ENCODE measurements at regions not wholly inside any gene's neighbourhood (a gene's known extent, or its start where the extent isn't known, plus 50 kb on each side); places are given as distances from the start of the nearest gene placed in this dataset.
"Not testable (repeated sequence)": the region's sequence is repeated elsewhere in the genome, so short reads cannot be mapped to it uniquely, and the experiment has no call there.

DNA sequence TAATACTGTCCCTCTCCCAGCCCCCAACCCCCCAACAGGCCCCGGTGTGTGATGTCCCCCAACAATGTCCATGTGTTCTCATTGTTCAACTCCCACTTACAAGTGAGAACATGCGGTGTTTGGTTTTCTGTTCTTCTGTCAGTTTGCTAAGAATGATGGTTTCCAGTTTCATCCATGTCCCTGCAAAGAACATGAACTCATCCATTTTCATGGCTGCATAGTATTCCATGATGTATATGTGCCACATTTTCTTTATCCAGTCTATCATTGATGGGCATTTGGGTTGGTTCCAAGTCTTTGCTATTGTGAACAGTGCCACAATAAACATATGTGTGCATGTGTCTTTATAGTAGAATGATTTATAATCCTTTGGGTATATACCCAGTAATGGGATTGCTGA, 232.2 kb downstream of the PARM1 start:
- not testable (repeated sequence) for TF ChIP-seq ZFP36L2 (CRISPR knock-in tag; IDR thresholded peaks at IDR 0.05); SMC3 (IDR thresholded peaks at IDR 0.05; ENCODE audit: low read length); EZH2 (conservative IDR thresholded peaks at IDR 0.05; ENCODE audit: low read depth, low read length); CEBPB (IDR thresholded peaks at IDR 0.05; ENCODE audit: borderline replicate concordance, low read depth, low read length); ZNF501 (CRISPR knock-in tag; IDR thresholded peaks at IDR 0.05)
- TF ChIP-seq, protein P1, sequence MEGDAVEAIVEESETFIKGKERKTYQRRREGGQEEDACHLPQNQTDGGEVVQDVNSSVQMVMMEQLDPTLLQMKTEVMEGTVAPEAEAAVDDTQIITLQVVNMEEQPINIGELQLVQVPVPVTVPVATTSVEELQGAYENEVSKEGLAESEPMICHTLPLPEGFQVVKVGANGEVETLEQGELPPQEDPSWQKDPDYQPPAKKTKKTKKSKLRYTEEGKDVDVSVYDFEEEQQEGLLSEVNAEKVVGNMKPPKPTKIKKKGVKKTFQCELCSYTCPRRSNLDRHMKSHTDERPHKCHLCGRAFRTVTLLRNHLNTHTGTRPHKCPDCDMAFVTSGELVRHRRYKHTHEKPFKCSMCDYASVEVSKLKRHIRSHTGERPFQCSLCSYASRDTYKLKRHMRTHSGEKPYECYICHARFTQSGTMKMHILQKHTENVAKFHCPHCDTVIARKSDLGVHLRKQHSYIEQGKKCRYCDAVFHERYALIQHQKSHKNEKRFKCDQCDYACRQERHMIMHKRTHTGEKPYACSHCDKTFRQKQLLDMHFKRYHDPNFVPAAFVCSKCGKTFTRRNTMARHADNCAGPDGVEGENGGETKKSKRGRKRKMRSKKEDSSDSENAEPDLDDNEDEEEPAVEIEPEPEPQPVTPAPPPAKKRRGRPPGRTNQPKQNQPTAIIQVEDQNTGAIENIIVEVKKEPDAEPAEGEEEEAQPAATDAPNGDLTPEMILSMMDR (CRISPR knock-in tag; IDR thresholded peaks at IDR 0.05), result not testable (repeated sequence)
- TF ChIP-seq, protein P2, sequence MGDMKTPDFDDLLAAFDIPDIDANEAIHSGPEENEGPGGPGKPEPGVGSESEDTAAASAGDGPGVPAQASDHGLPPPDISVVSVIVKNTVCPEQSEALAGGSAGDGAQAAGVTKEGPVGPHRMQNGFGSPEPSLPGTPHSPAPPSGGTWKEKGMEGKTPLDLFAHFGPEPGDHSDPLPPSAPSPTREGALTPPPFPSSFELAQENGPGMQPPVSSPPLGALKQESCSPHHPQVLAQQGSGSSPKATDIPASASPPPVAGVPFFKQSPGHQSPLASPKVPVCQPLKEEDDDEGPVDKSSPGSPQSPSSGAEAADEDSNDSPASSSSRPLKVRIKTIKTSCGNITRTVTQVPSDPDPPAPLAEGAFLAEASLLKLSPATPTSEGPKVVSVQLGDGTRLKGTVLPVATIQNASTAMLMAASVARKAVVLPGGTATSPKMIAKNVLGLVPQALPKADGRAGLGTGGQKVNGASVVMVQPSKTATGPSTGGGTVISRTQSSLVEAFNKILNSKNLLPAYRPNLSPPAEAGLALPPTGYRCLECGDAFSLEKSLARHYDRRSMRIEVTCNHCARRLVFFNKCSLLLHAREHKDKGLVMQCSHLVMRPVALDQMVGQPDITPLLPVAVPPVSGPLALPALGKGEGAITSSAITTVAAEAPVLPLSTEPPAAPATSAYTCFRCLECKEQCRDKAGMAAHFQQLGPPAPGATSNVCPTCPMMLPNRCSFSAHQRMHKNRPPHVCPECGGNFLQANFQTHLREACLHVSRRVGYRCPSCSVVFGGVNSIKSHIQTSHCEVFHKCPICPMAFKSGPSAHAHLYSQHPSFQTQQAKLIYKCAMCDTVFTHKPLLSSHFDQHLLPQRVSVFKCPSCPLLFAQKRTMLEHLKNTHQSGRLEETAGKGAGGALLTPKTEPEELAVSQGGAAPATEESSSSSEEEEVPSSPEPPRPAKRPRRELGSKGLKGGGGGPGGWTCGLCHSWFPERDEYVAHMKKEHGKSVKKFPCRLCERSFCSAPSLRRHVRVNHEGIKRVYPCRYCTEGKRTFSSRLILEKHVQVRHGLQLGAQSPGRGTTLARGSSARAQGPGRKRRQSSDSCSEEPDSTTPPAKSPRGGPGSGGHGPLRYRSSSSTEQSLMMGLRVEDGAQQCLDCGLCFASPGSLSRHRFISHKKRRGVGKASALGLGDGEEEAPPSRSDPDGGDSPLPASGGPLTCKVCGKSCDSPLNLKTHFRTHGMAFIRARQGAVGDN (CRISPR knock-in tag; IDR thresholded peaks at IDR 0.05), result not testable (repeated sequence)
